Esophagus squamous epithelium (tissue), 5 donors: ENCODE measurements at regions not wholly inside any gene's neighbourhood (a gene's known extent, or its start where the extent isn't known, plus 50 kb on each side); places are given as distances from the start of the nearest gene placed in this dataset.

Experiments
- DNase-seq: peaks from one replicate; lab custom pipeline; 2025; lab: John Stamatoyannopoulos, UW
- H3K27ac ChIP-seq, 4 donors: fragments of 200-600 bp; sonication (generic); one replicate each; pipeline ENCODE4 v1.5.1; 2016 to 2019; ENCODE audit warnings: mild to moderate bottlenecking in 1 of 4
- H3K27me3 ChIP-seq, 4 donors: fragments of 200-600 bp; sonication (generic); 1 replicate in 3 of 4; 2 replicates in 1 of 4; pipeline versions ENCODE4 v1.5.1 to v1.6.0; 2017 to 2021; ENCODE audit warnings: antibody characterized with exemption in 1 of 4
- H3K36me3 ChIP-seq, 3 donors: fragments of 200-600 bp; sonication (generic); one replicate each; pipeline ENCODE4 v1.5.1; 2016 to 2019
- H3K4me1 ChIP-seq, 3 donors: fragments of 200-600 bp; sonication (generic); one replicate each; pipeline ENCODE4 v1.5.1; 2017 to 2019
- H3K4me3 ChIP-seq, 4 donors: fragments of 200-600 bp; sonication (generic); 1 replicate in 3 of 4; 2 replicates in 1 of 4; pipeline ENCODE4 v1.5.1; 2016 to 2019; ENCODE audit warnings: mild to moderate bottlenecking in 2 of 4, moderate library complexity in 1 of 4
- H3K9me3 ChIP-seq, 3 donors: fragments of 200-600 bp; sonication (generic); one replicate each; pipeline ENCODE4 v1.5.1; 2016 to 2019
- POLR2A ChIP-seq, 4 donors: fragments of 450-650 bp; IDR thresholded peaks; one replicate each; pipeline ENCODE4 v1.6.1; 2017; ENCODE audit warnings: antibody characterized with exemption in 4 of 4, mild to moderate bottlenecking in 4 of 4, moderate library complexity in 3 of 4
- WGBS, 2 donors: methylation state at CpG; one replicate each; pipeline ENCODE4 v1.1.5; 2018; 5-methylcytosine and 5-hydroxymethylcytosine counted together
- intact Hi-C: fragments of 100-400 bp; cut with DNase I; formaldehyde crosslinking; loops from one replicate; pipeline ENCODE4 v1.15.0; 2022
- TF ChIP-seq, protein P1 (sequence below), 6 experiments: fragments of 450-650 bp in 4 of 6; fragments of 200-600 bp in 2 of 6; sonication (generic) in 2 of 6; IDR thresholded peaks; one replicate each; pipeline ENCODE4 v1.5.1; 2016 to 2019; ENCODE audit warnings: antibody characterized with exemption in 6 of 6, mild to moderate bottlenecking in 4 of 6, moderate library complexity in 4 of 6
- donor health status: DM: yes; HTN: yes; CAD: no.

DNA sequence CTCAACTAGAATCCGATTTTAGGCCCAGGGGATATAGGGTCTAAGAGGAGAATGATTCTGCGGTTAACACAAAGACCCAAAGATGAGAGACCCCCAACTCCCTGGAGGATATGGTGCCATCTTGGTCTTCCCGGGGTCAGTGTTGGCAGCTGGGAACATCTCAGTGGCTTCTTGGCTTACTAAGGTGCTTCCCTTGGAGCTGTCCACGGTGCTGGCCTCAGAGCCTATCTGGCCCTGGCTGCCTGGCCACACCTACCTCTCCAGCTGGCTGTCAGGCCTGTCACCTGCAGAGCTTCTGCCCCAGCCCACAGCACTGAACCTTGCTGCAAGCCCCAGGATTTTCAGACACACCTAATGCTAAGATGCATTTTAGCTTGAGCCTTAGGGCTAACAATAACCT, 70.7 kb upstream of the THY1 start:
- DNase-seq, result no peak
- no peaks in the 10 kb centered on the region for H3K9me3 ChIP-seq
- H3K27me3 ChIP-seq, result peaks cover 0 to 27% (median 0%) of the 10 kb centered on the region in 4 donors
- intact Hi-C loops, result loop anchor here (10.0 kb wide), 1 partner anchor 141 kb away; no protein-coding TSS in a partner anchor
- H3K4me1 ChIP-seq, result no peaks in the 10 kb centered on the region
- H3K4me3 ChIP-seq, result no peak overlapping the region
- TF ChIP-seq, protein P1, sequence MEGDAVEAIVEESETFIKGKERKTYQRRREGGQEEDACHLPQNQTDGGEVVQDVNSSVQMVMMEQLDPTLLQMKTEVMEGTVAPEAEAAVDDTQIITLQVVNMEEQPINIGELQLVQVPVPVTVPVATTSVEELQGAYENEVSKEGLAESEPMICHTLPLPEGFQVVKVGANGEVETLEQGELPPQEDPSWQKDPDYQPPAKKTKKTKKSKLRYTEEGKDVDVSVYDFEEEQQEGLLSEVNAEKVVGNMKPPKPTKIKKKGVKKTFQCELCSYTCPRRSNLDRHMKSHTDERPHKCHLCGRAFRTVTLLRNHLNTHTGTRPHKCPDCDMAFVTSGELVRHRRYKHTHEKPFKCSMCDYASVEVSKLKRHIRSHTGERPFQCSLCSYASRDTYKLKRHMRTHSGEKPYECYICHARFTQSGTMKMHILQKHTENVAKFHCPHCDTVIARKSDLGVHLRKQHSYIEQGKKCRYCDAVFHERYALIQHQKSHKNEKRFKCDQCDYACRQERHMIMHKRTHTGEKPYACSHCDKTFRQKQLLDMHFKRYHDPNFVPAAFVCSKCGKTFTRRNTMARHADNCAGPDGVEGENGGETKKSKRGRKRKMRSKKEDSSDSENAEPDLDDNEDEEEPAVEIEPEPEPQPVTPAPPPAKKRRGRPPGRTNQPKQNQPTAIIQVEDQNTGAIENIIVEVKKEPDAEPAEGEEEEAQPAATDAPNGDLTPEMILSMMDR (IDR thresholded peaks at IDR 0.05), result no peak
- TF ChIP-seq POLR2A (IDR thresholded peaks at IDR 0.05), result no peak
- H3K36me3 ChIP-seq, result no peaks in the 10 kb centered on the region
- H3K27ac ChIP-seq, result no peak overlapping the region
- WGBS, 2 donors, result 46 to 49% methylated on average over 4 of the region's 4 CpGs

DNA sequence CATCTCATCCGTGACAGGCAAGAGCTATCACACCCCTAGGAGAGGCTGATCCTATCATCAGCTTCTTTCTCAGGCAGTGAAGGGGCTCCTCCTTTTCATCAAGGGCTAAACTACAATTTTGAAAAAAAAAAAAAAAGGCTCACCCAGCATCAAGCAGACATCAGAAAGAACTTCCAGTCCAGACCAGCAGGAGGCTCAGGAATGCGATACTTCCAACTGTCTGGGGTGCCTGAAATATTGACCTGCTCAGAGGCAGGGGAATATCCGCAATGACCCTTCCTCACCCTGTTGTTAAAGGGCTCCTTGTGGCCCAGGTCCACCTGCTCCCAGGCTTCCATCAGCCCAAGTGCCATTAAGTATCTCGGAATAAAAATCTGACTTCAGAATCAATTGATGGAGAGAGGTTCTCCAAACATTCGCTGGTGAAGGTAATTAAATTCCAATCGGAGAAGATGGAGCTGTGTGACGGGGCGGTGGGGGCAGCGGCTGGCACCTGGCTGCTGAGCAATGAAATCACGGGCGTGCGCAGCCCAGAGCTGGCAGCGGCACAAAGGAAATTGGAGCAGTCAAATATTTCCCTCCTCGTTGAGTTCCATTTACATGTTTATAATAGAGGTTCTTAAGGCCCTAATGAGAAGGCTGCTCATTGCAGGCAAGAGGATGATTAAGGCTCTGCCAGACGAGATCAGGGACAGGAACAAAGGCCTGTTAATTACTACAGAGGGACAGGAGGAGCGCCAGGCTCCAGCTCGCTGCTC, 69.0 kb upstream of the THY1 start:
- TF ChIP-seq POLR2A (IDR thresholded peaks at IDR 0.05), result no peak
- TF ChIP-seq, protein P1 (IDR thresholded peaks at IDR 0.05), result peak in 2 of 6 experiments; percentile 29 to 35
- WGBS, 2 donors, result 67 to 75% methylated on average over 16 to 17 of the region's 17 CpGs

DNA sequence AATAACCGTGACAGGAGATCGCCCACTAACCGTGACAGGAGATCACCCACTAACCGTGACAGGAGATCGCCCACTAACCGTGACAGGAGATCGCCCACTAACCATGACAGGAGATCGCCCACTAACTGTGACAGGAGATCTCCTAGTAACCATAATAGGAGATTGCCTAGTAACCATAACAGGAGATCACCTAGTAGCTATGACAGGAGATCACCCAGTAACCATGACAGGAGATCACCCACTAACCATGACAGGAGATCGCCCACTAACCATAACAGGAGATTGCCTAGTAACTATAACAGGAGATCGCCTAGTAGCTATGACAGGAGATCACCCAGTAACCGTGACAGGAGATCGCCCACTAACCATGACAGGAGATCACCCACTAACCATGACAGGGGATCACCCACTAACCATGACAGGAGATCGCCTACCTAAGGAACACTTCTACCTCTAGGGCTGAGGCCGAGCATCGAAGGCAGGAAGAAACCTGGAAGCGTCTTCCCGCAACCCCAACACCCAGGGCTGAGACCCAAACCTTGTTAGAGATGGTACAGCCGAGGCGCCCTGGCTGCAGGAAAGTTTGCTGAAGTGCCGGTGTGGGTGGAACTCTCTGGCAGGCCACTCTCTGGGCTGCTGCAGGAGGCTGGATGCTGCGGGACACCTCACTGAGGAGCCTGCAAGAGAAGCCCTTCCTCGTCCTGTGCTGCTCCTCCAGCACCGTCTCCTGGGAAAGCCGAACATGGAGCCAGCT, 67.5 kb upstream of the THY1 start:
- TF ChIP-seq, protein P1 (IDR thresholded peaks at IDR 0.05), result no peak
- TF ChIP-seq POLR2A (IDR thresholded peaks at IDR 0.05), result no peak
- H3K9me3 ChIP-seq, result no peaks in the 10 kb centered on the region
- DNase-seq, result no peak
- no peak overlapping the region for H3K4me3 ChIP-seq
- no peaks in the 10 kb centered on the region for H3K36me3 ChIP-seq
- H3K27ac ChIP-seq, result no peak overlapping the region
- no peaks in the 10 kb centered on the region for H3K4me1 ChIP-seq
- WGBS, 2 donors, result 73 to 84% methylated on average over 14 to 21 of the region's 24 CpGs
- intact Hi-C loops, result loop anchor here (10.0 kb wide), 1 partner anchor 144 kb away; no protein-coding TSS in a partner anchor
- peaks cover 0 to 21% (median 0%) of the 10 kb centered on the region in 4 donors for H3K27me3 ChIP-seq

More for the DNA sequence above, 69.0 kb upstream of the THY1 start:
- no peaks in the 10 kb centered on the region for H3K36me3 ChIP-seq
- H3K9me3 ChIP-seq, result no peaks in the 10 kb centered on the region
- peaks cover 0 to 26% (median 0%) of the 10 kb centered on the region in 4 donors for H3K27me3 ChIP-seq
- H3K4me3 ChIP-seq, result no peak overlapping the region
- intact Hi-C loops, result loop anchor here (10.0 kb wide), 1 partner anchor 143 kb away; no protein-coding TSS in a partner anchor
- DNase-seq, result no peak
- H3K27ac ChIP-seq, result no peak overlapping the region
- no peaks in the 10 kb centered on the region for H3K4me1 ChIP-seq

DNA sequence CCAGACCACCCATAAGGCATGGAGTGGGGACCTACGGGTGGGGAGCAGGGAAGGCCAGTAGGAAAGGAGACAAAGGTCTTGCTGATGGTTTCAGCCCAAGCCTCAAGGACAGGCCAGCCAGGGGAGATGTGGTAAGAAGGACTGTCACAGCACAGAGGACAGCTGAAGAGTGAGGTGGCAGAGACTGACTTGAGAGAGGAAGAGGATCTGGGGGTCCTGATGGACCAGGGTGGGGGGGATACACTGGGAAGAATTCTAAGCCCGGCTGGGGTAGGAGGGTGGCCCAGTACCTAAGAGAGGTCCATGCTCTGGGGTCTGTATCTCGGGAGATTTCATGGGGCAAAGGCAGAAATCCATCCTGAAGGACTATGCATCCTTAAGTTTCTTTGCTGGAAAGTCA, 66.1 kb upstream of the THY1 start:
- TF ChIP-seq, protein P1 (IDR thresholded peaks at IDR 0.05), result no peak
- TF ChIP-seq POLR2A (IDR thresholded peaks at IDR 0.05), result no peak
- Histone ChIP-seq H3K36me3 (no peaks in the 10 kb centered on the region), H3K4me1 (no peaks in the 10 kb centered on the region), H3K27ac (no peak overlapping the region), H3K27me3 (peaks cover 0 to 21% (median 0%) of the 10 kb centered on the region in 4 donors), H3K9me3 (no peaks in the 10 kb centered on the region), H3K4me3 (no peak overlapping the region)
- intact Hi-C loops, result loop anchor here (10.0 kb wide), 1 partner anchor 616 kb away; no protein-coding TSS in a partner anchor
- WGBS, 2 donors, result 77 to 81% methylated on average over 3 of the region's 3 CpGs
- DNase-seq, result no peak
